GM18951 (cell line): ENCODE measurements at regions not wholly inside any gene's neighbourhood (a gene's known extent, or its start where the extent isn't known, plus 50 kb on each side); places are given as distances from the start of the nearest gene placed in this dataset.
"Not testable (repeated sequence)": the region's sequence is repeated elsewhere in the genome, so short reads cannot be mapped to it uniquely, and the experiment has no call there.

Source experiments
- POLR2A ChIP-seq: IDR thresholded peaks from 4 replicates; pipeline ENCODE4 v1.6.1; 2011; ENCODE audit warnings: mild to moderate bottlenecking; ENCODE audit not compliant: insufficient read length, insufficient read depth; ENCODE audit errors: extremely low read depth
- in situ Hi-C: fragments of 300-500 bp; cut with MboI; formaldehyde crosslinking; loops from one replicate; pipeline ENCODE4 v1.12.0; 2022; ENCODE audit warnings: low sequenced_read_pairs, mixed read lengths, inconsistent platforms; ENCODE audit not compliant: unreplicated experiment

DNA sequence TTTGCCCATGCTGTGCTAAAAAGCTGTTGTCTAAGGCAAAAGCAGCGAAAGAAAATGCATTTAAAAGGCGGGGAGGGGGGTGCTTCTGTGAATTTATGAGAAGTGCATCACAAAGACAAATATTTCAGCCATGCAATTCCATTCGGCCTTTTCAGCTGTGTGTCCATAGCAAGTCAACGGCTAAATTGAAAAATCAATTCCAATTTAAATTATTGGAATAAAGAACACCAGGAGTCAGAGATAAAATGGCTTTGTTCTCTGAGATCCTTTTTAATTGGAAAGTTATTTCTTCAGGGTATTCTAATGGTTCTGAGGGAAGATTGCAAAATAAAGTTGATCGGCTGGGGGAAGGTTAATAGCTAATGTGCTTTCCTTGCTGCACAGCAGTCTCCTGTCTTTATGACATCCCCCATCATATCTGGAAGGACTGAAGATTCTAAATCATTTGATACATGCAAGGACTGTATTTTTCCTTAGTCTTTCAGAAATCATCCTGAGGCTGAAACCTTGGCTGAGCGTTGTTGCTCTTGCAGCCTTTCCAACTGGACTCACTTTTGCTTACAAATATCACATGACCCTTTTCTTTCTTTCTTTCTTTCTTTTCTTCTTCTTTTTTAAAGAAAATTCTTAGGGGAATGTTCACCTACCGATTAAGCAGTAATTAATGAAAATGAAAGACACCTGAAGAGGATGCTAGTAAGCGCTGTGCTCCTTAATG is 647.1 kb downstream of the DACH1 start:
- TF ChIP-seq POLR2A, result no peak
- in situ Hi-C loops, result no loop called here

GRCh38 chr13:71218960-71219359 is 648.0 kb downstream of the DACH1 start:
- in situ Hi-C loops, result no loop called here
- no peak for TF ChIP-seq POLR2A

- in situ Hi-C loops, result no loop called here
- no peak for TF ChIP-seq POLR2A
Observed at GRCh38 chr13:71217827-71218226, 649.2 kb downstream of the DACH1 start.

DNA sequence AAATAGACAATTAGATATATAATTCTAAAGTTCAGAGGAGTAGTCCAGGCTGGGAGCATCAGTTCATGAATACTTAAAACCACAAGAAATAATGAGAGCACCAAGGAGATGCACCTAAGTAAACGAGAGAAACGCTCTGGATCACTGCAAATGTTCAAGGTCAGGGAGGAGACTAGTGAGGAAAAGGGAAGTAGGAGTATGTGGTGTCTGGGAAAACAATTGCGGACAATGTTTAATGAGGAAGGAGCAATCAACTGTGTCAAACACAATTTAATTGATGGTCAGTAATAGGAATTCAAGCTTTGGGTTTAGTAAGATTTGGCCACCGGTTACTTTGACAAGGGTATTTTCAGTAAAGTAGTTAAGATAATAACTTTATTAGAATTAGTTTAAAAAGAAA is 652.2 kb downstream of the DACH1 start:
- no peak for TF ChIP-seq POLR2A
- in situ Hi-C loops, result no loop called here

DNA sequence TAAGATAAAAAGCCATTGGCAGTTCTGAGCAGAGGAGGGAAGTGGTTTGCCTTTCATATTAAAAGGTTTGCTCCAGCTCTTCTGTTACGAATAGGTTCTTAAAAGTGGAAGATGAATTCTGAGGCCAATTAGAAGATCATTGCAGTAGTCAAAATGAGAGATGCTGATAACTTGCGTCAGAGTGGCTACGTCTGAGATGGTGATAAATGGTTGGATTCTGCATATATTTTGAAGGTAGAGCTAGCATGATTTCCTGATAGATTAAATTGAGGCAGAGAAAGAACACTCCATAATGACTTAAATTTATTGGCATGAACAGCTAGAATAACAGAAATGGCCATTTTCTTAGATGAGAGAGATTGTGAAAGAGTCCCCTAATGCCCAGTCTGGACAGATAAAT is 652.6 kb downstream of the DACH1 start:
- in situ Hi-C loops, result no loop called here
- TF ChIP-seq POLR2A, result no peak

DNA sequence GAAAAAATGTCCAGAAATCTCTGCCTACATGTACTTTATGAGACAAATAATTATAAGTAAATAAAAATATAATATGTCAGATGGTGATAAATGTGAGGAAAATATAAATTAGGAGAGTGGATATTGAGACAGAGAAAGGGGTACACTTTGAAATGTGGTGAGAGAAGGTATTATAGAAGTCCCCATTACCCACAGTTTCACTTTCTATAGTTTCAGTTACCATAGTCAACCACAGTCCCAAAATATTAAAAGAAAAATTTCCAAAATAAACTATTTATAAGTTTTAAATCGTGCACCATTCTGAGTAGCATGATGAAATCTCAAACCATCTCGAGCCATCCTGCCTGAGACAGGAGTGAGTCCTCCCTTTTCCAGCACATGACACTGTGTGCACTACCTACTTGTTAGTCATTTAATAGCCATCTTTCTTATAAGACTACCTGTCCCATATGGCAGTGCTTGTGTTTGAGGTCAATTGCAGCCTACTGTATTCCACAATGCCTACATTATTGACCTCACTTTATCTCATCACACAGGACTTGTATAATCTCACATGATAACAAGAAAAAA is 653.7 kb downstream of the DACH1 start:
- in situ Hi-C loops, result no loop called here
- TF ChIP-seq POLR2A, result no peak

- TF ChIP-seq POLR2A, result no peak
- in situ Hi-C loops, result no loop called here
Observed at GRCh38 chr13:71210861-71211260, 656.1 kb downstream of the DACH1 start.

DNA sequence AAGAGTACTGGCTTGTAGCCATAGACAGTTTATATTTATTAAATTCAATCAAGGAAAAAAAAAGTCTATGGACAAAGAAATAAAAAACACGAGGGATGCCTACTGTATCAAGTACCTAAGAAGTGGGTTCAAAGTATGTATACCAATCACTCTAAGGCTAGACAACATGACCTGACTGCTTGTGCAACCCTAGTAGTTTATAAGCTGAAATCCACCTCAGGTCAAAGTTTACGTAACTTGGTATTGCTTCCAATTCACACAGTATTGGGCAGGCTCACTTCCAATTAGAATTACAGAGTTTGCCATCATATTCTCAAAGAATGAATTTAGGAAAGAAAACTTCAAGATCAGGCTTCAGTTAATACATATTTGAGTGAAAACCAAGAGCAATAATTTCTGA is 657.8 kb downstream of the DACH1 start:
- in situ Hi-C loops, result no loop called here
- no peak for TF ChIP-seq POLR2A

DNA sequence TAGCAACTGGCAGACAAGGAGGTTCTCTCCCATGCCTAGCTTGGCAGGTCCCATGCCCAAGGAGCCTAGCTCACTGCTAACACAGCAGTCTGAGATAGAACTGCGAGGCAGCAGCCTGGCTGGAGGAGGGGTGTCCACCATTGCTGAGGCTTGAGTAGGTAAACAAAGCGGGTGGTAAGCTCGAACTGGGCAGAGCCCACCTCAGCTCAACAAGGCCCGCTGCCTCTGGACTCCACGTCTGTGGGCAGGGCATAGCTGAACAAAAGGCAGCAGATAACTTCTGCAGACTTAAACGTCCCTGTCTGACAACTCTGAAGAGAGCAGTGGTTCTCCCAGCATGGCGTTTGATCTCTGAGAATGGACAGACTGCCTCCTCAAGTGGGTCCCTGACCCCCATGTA is 682.4 kb downstream of the DACH1 start:
- in situ Hi-C loops, result not testable (repeated sequence)

DNA sequence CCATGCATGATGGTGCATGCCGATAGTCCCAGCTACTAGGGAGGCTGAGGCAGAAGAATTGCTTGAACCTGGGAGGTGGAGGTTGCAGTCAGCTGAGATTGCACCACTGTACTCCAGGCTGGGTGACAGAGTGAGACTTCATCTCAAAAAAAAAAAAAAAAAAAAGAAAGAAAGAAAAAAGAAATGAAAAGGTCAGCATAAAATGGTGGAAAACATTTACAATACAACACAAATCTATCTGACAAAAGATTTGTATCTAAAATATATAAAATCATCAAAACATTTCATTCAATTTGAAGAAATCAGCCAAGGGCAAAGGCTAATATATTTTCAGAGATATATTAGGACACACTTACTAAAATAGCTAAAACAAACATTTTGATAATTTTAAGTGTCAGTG is 683.7 kb downstream of the DACH1 start:
- in situ Hi-C loops, result not testable (repeated sequence)

DNA sequence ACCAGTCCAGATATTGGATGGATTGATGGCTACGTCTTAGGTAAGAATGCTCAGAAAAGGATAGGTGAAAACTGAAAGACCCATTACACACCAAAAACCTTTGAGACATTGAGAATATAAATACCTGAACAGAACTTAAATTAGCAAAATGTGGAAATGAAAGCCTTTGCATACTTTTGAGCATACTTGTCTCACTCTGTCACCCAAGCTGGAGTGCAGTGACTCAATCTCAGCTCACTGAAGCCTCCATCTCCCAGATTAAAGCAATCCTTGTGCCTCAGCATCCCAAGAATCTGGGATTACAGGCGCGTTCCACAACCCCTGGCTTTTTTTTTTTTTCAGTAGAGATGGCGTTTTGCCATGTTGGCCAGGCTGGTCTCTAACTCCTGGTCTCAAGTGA is 695.3 kb downstream of the DACH1 start:
- TF ChIP-seq POLR2A, result no peak
- in situ Hi-C loops, result no loop called here

DNA sequence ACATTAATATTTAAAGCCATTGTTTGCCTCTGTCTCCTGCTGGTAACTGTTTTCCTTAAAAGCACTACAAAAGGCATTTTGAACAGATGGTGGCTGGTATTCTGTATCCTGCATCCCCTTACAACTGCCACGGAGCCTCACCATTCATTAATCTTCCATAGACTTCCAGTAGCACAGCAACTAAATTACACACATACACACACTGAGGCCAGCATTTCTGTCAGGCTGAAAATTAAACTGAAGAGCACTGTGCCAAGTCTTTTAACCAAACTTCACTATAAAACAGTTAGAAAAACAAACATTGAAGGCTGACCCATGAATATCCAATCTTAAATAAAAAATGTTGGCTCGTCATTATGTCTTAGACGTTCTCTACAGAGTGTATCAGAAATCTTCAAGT is 697.8 kb downstream of the DACH1 start:
- no peak for TF ChIP-seq POLR2A
- in situ Hi-C loops, result no loop called here

- no peak for TF ChIP-seq POLR2A
- in situ Hi-C loops, result no loop called here
Observed at GRCh38 chr13:71156550-71156949, 710.5 kb downstream of the DACH1 start.

- TF ChIP-seq POLR2A, result no peak
- in situ Hi-C loops, result no loop called here
Observed at GRCh38 chr13:71149498-71150363, 717.3 kb downstream of the DACH1 start.
